DMS114 treated with DMSO at 0.1 percent for 48 hours (cell line): ENCODE measurements at regions not wholly inside any gene's neighbourhood (a gene's known extent, or its start where the extent isn't known, plus 50 kb on each side); places are given as distances from the start of the nearest gene placed in this dataset.
A peak's percentile ranks its signal among the peaks of the same experiment; 100 is the strongest.
"Not testable (repeated sequence)": the region's sequence is repeated elsewhere in the genome, so short reads cannot be mapped to it uniquely, and the experiment has no call there.

ENCODE experiments used
- DNase-seq: peaks from one replicate; lab custom pipeline; 2025; ENCODE audit not compliant: unreplicated experiment; lab: John Stamatoyannopoulos, UW

DNA sequence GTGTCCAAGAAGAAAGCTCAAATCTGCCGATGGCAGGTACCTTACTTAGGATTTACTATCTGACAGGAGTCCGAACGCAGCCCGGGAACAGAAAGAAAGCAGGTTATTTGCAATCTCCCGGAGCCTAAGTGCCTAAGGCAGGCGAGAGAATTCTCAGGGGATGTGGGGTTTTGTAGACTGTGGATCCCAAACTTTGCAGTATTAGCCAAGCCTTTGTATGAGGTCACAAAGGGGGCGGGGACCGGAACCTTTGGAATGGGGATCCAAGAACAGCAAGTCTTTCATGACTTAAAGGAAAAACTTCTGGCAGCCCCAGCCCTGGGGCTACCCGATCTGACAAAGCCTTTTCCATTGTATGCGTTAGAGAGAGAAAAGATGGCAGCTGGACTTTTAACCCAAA lies 80.6 kb upstream of the RUBCNL start:
- DNase-seq, result not testable (repeated sequence)

DNA sequence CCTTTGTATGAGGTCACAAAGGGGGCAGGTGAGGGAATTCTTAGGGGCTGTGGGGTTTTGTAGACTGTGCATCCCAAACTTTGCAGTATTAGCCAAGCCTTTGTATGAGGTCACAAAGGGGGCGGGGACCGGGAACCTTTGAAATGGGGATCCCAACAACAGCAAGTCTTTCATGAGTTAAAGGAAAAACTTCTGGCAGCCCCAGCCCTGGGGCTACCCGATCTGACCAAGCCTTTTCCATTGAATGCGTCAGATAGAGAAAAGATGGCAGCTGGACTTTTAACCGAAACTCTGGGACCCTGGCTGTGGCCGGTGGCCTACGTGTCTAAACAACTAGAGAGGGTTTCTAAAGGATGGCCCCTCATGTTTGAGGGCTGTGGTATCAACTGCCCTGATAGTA lies 79.0 kb upstream of the RUBCNL start:
- not testable (repeated sequence) for DNase-seq

DNA sequence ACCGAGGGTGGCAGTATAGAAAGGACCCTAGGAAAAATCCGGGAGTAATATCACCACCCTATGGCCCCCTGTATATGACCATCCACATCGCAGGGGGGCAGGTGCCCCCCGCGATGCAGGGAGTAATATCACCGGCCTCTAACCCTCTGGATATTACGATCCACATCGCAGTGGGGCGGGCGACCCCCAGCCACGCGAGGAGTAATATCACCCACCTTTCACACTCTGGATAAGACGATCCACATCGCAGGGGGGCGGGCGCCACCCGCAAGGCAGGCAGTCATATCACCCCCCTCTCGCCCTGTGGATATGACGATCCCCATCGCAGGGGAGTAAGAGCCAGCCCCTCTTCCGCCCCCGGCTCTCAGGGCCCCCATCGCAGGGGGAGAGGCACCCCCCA lies 76.7 kb upstream of the RUBCNL start:
- DNase-seq, result no peak

DNA sequence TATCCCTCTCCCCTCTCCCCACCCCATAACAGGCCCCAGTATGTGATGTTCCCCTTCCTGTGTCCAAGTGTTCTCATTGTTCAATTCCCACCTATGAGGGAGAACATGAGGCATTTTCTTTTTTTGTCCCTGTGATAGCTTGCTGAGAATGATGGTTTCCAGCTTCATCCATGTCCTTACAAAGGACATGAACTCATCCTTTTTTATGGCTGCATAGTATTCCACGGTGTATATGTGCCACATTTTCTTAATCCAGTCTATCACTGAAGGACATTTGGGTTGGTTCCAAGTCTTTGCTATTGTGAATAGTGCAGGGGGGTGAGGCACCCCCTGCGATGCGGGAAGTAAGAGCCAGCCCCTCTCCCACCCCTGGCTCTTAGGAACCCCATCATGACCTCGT lies 73.2 kb upstream of the RUBCNL start:
- not testable (repeated sequence) for DNase-seq

DNA sequence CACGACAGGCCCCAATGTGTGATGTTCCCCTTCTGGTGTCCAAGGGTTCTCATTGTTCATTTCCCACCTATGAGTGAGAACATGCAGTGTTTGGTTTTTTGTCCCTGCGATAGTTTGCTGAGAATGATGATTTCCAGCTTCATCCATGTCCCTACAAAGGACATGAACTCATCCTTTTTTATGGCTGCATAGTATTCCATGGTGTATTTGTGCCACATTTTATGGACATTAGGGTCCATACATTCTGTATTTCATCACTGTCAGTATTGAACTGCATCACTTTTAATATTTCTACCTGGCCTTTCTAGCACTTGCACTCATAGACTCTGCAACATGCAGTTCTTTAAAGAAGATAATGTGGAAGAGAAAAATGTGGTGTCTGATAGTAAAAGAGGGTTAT lies 70.2 kb upstream of the RUBCNL start:
- DNase-seq, result not testable (repeated sequence)

DNA sequence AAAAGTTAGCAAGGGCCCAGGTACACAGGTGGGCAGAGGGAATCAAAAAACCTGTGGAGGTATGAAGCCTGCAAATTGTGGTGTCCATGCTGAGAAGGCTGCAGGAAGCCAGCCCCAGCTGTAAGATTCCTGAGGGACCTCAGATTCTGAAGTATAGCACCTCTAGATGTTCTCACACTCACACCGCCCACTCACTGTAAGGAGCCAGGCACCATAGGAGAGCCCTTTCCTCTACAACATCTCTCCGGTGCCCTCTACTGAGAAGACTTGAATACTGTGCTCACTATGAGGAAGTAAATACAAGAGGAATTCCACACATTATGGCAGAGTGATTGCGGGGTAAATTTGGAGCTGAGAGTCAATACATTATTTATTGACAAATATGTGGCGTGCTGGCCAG lies 68.9 kb upstream of the RUBCNL start:
- peak; percentile 30 for DNase-seq

DNA sequence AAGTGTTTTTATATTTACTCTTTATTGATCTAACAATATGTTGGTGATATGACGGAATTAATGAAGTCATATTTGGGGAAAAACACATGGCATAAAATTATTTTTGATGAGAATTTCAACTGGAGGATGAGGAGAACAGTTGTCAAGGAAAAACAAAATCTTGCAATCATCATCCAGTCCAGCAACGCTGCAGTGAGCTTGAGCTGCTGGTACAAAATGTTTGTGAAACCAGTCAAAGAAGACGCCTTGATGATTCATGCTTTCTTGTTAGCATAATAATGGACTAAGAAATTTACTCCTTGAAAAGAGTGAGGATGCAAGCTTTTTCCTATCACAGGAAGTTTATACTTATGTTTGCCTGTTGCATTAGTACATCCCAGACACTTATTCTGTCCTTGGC lies 64.1 kb upstream of the RUBCNL start:
- DNase-seq, result not testable (repeated sequence)

DNA sequence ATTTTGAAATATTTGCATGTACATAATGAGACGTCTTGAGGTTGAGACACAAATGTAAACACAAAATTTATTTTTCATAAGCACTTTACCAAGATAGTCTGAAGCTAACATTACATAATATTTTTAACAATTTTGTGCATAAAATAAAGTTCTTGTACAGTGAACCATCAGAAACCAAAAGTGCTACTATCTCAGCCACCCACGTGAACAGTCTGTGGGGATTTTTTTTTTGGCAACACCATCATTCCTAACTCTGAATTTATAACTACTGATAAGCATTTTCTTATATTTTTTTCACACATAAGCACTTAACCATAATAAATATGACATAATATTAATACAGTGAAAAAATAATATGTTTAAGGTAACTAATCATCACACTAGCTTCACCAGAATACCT lies 62.9 kb upstream of the RUBCNL start:
- DNase-seq, result not testable (repeated sequence)

DNA sequence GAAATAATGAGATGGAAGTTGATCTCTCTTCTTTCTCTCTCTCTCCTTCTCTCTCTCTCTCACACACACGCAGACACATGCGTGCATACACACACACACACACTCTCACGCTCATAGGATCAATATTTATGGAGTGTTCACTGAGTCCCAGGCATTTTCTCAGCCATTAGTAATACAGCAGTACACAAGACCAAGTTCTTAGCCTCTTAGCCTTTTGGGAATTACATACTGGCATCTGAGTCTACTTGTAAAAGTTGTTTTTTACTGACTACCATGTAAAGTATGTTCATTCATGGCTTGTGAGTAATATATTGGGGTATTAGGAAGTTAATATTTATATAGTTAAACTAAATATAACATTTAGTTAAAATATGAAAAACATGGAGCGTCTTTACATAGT lies 61.1 kb upstream of the RUBCNL start:
- not testable (repeated sequence) for DNase-seq

DNA sequence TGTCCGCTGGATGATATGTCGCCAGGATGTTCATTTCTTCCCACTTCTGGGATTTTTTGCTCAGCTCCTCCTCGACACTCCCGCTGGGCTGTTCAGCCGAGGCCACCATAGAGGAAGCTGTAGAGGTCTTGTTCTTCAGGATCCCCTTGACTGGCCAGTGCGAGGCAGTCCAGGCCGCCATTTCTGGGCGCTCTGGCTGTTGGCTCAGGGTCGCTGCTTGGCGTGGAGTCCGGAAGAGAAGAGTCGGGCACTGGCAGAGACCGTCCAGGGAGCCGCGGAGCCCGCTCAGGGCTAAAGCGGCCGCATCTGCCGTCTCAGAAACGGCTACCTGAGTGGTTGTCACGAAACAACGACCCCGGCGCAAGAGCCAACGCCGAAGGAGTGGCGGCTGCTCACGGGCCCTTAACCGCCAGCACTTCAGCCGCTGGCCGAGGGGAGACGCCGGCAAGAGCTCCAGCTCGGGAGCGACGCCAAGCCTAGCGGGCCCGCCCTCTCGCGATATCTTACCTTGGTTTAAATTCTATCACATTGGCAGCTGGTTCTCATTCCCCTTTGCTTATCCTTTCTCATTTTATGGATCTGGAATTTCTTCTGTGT lies 50.9 kb upstream of the RUBCNL start:
- not testable (repeated sequence) for DNase-seq
